Ascending aorta (tissue), 2 donors: ENCODE measurements at regions not wholly inside any gene's neighbourhood (a gene's known extent, or its start where the extent isn't known, plus 50 kb on each side); places are given as distances from the start of the nearest gene placed in this dataset.

Source experiments
- DNase-seq, 2 donors: peaks; one replicate each; pipeline ENCODE4 v3.0.0-alpha.2; 2019; ENCODE audit warnings: low spot score in 2 of 2
- H3K27ac ChIP-seq, 2 donors: fragments of 200-600 bp; sonication (generic); one replicate each; pipeline ENCODE4 v1.5.1; 2016 to 2017; ENCODE audit warnings: mild to moderate bottlenecking in 1 of 2
- H3K27me3 ChIP-seq: fragments of 200-600 bp; sonication (generic); one replicate; pipeline ENCODE4 v1.5.1; 2017
- H3K36me3 ChIP-seq, 2 donors: fragments of 200-600 bp; sonication (generic); one replicate each; pipeline ENCODE4 v1.5.1; 2016
- H3K4me1 ChIP-seq, 2 donors: fragments of 200-600 bp; sonication (generic); one replicate each; pipeline ENCODE4 v1.5.1; 2016 to 2017; ENCODE audit warnings: mild to moderate bottlenecking in 1 of 2
- H3K4me3 ChIP-seq, 2 donors: fragments of 200-600 bp; sonication (generic); one replicate each; pipeline ENCODE4 v1.5.1; 2016 to 2017; ENCODE audit warnings: mild to moderate bottlenecking in 1 of 2
- H3K9me3 ChIP-seq, 2 donors: fragments of 200-600 bp; sonication (generic); one replicate each; pipeline ENCODE4 v1.5.1; 2016
- CTCF ChIP-seq, 3 experiments: fragments of 200-600 bp in 2 of 3; fragments of 450-650 bp in 1 of 3; sonication (generic) in 2 of 3; IDR thresholded peaks; one replicate each; pipeline ENCODE4 v1.5.1; 2016 to 2019; ENCODE audit warnings: antibody characterized with exemption in 3 of 3, mild to moderate bottlenecking in 1 of 3, moderate library complexity in 1 of 3
- intact Hi-C: fragments of 100-400 bp; cut with DNase I; formaldehyde crosslinking; loops from one replicate; pipeline ENCODE4 v1.15.1; 2023

- no peak for DNase-seq
- no peaks in the 10 kb centered on the region for H3K9me3 ChIP-seq
- H3K27me3 ChIP-seq = no peaks in the 10 kb centered on the region
- no peaks in the 10 kb centered on the region for H3K36me3 ChIP-seq
- intact Hi-C loops = no loop called here
- H3K4me1 ChIP-seq = no peaks in the 10 kb centered on the region
- TF ChIP-seq CTCF (IDR thresholded peaks at IDR 0.05) = no peak
- H3K4me3 ChIP-seq = no peak overlapping the region
- no peak overlapping the region for H3K27ac ChIP-seq
These were observed 318.5 kb upstream of the CWC22 start for GRCh38 chr2:180325416-180326120.

GRCh38 chr2:180324182-180324581 lies 317.1 kb upstream of the CWC22 start:
- no peak overlapping the region for H3K27ac ChIP-seq
- TF ChIP-seq CTCF (IDR thresholded peaks at IDR 0.05) = no peak
- H3K36me3 ChIP-seq = no peaks in the 10 kb centered on the region
- no peak overlapping the region for H3K4me3 ChIP-seq
- no peak for DNase-seq
- no peaks in the 10 kb centered on the region for H3K27me3 ChIP-seq
- H3K9me3 ChIP-seq = no peaks in the 10 kb centered on the region
- no peaks in the 10 kb centered on the region for H3K4me1 ChIP-seq
- intact Hi-C loops = no loop called here

- intact Hi-C loops = no loop called here
These were observed 315.7 kb upstream of the CWC22 start for GRCh38 chr2:180322781-180323180.

GRCh38 chr2:180319586-180320405 lies 312.7 kb upstream of the CWC22 start:
- no peaks in the 10 kb centered on the region for H3K27me3 ChIP-seq
- DNase-seq = no peak
- intact Hi-C loops = no loop called here
- TF ChIP-seq CTCF (IDR thresholded peaks at IDR 0.05) = no peak
- no peaks in the 10 kb centered on the region for H3K4me1 ChIP-seq
- H3K4me3 ChIP-seq = no peak overlapping the region
- no peak overlapping the region for H3K27ac ChIP-seq
- H3K9me3 ChIP-seq = no peaks in the 10 kb centered on the region
- H3K36me3 ChIP-seq = no peaks in the 10 kb centered on the region

More at GRCh38 chr2:180322781-180323180, 315.7 kb upstream of the CWC22 start:
- DNase-seq = no peak
- H3K27me3 ChIP-seq = no peaks in the 10 kb centered on the region
- H3K4me3 ChIP-seq = no peak overlapping the region
- no peak for TF ChIP-seq CTCF (IDR thresholded peaks at IDR 0.05)
- no peaks in the 10 kb centered on the region for H3K9me3 ChIP-seq
- H3K36me3 ChIP-seq = no peaks in the 10 kb centered on the region
- no peak overlapping the region for H3K27ac ChIP-seq
- no peaks in the 10 kb centered on the region for H3K4me1 ChIP-seq

- Histone ChIP-seq H3K4me3 (no peak overlapping the region), H3K27me3 (no peaks in the 10 kb centered on the region), H3K9me3 (no peaks in the 10 kb centered on the region), H3K36me3 (no peaks in the 10 kb centered on the region), H3K4me1 (no peaks in the 10 kb centered on the region), H3K27ac (no peak overlapping the region)
- DNase-seq = no peak
- intact Hi-C loops = no loop called here
- TF ChIP-seq CTCF (IDR thresholded peaks at IDR 0.05) = no peak
These were observed 307.0 kb upstream of the CWC22 start for GRCh38 chr2:180314086-180314485.
